ENCODE measurements at regions not wholly inside any gene's neighbourhood (a gene's known extent, or its start where the extent isn't known, plus 50 kb on each side); places are given as distances from the start of the nearest gene placed in this dataset.

DNA sequence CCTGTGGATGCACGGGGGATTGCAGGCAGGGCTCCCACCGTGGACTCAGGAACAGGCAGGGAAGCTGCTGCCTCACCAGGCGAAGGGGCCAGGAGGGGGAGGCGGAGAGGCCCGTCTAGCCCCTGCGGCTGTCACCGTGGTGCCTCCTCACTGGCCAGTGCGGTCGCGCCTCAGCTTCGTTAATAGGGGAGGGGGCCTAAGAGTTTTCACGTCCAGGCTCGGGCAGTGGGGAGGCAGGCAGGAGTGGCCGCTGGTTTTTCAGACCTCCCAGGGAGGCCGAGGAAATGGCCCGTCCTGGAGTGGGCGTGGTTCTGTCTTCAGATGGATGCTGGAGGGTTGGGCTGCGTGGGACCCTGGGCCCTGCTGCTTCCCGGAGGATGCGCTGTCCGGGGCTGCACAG, 91.1 kb upstream of the B3GAT1 start:
- Histone ChIP-seq H2BK5ac (ENCODE audit: insufficient read length, low read length) (no peak overlapping the region), H2BK12ac (ENCODE audit: insufficient read length, low read depth, low read length) (no peak overlapping the region), H2AK5ac (ENCODE audit: insufficient read length, low read length) (no peak overlapping the region), H3K23me2 (ENCODE audit: insufficient read length, low read depth, low read length, poor library complexity, severe bottlenecking) (no peaks in the 10 kb centered on the region), H3K9ac (ENCODE audit: extremely low read depth, insufficient read length, low read length) (no peak overlapping the region), H3K4me1 (ENCODE audit: insufficient read depth, low read length) (peaks cover 9% of the 10 kb centered on the region; the same call in 1 of the 2 replicates), H3K18ac (ENCODE audit: insufficient read length, low read depth, low read length) (no peak overlapping the region), H3K23ac (ENCODE audit: insufficient read length, low read depth, low read length) (no peak overlapping the region), H2BK120ac (ENCODE audit: low read depth, low read length, poor library complexity, severe bottlenecking) (no peak overlapping the region), H4K20me1 (ENCODE audit: control insufficient read depth, insufficient read depth, insufficient read length) (no peaks in the 10 kb centered on the region), H3K4me2 (ENCODE audit: insufficient read depth, insufficient read length, low read length) (no peak overlapping the region), H4K5ac (ENCODE audit: insufficient read length, low read depth, low read length) (no peak overlapping the region), H2BK15ac (ENCODE audit: low read depth, low read length) (no peak overlapping the region), H3K79me2 (ENCODE audit: insufficient read depth, low read length) (no peaks in the 10 kb centered on the region), H3K27me3 (ENCODE audit: insufficient read depth, low read length) (no peaks in the 10 kb centered on the region), H3K9me3 (ENCODE audit: control insufficient read depth, low read depth, low read length) (no peaks in the 10 kb centered on the region), H3T11ph (ENCODE audit: low read length) (no peak overlapping the region), H3K79me1 (ENCODE audit: insufficient read depth, low read depth, low read length, poor library complexity, severe bottlenecking) (no peaks in the 10 kb centered on the region), H4K91ac (ENCODE audit: insufficient read length, low read depth, low read length) (no peak overlapping the region), H3K56ac (ENCODE audit: insufficient read length, low read depth, low read length) (no peak overlapping the region), H3K14ac (ENCODE audit: insufficient read depth, low read length) (no peak overlapping the region), H2AFZ (ENCODE audit: low read length) (no peak overlapping the region), H3K4ac (ENCODE audit: low read depth, low read length) (no peak overlapping the region), H3K27ac (ENCODE audit: insufficient read length, low read depth, low read length) (no peak overlapping the region), H4K8ac (replicated peaks; ENCODE audit: insufficient read length, low read depth, low read length) (no peak overlapping the region), H2BK20ac (ENCODE audit: low read depth, low read length, poor library complexity, severe bottlenecking) (no peak overlapping the region)
- no peaks in the 10 kb centered on the region; a peak in 1 of 7 replicates for H3K36me3 Mint-ChIP-seq (ENCODE audit: insufficient read depth in 1 of 3, low read depth in 3 of 3)
- peaks cover 33 to 34% of the 10 kb centered on the region in 2 experiments for H3K4me1 Mint-ChIP-seq
- H3K27ac Mint-ChIP-seq: no peak overlapping the region
- H3K4me3 Mint-ChIP-seq: peak overlapping the region in 1 of 2 experiments; percentile 64; a peak in 2 of 5 replicates
- no CpG with 5 or more reads among the region's 21 CpGs for WGBS (ENCODE audit: extremely low coverage, insufficient read length, low lambda C conversion rate)
- H3K9me3 Mint-ChIP-seq: no peaks in the 10 kb centered on the region; a peak in 1 of 5 replicates
- peak; percentile 46 for DNase-seq
- TF ChIP-seq, protein P1, sequence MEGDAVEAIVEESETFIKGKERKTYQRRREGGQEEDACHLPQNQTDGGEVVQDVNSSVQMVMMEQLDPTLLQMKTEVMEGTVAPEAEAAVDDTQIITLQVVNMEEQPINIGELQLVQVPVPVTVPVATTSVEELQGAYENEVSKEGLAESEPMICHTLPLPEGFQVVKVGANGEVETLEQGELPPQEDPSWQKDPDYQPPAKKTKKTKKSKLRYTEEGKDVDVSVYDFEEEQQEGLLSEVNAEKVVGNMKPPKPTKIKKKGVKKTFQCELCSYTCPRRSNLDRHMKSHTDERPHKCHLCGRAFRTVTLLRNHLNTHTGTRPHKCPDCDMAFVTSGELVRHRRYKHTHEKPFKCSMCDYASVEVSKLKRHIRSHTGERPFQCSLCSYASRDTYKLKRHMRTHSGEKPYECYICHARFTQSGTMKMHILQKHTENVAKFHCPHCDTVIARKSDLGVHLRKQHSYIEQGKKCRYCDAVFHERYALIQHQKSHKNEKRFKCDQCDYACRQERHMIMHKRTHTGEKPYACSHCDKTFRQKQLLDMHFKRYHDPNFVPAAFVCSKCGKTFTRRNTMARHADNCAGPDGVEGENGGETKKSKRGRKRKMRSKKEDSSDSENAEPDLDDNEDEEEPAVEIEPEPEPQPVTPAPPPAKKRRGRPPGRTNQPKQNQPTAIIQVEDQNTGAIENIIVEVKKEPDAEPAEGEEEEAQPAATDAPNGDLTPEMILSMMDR (conservative IDR thresholded peaks at IDR 0.05): no peak
- H3K27me3 Mint-ChIP-seq (ENCODE audit: low read depth): peaks cover 24% of the 10 kb centered on the region
